Right lung (tissue), 2 donors: ENCODE measurements at regions not wholly inside any gene's neighbourhood (a gene's known extent, or its start where the extent isn't known, plus 50 kb on each side); places are given as distances from the start of the nearest gene placed in this dataset.
"Not testable (repeated sequence)": the region's sequence is repeated elsewhere in the genome, so short reads cannot be mapped to it uniquely, and the experiment has no call there.

ENCODE experiments used
- DNase-seq, 2 donors: peaks; one replicate each; pipeline ENCODE4 v3.0.0-alpha.2; 2013

DNA sequence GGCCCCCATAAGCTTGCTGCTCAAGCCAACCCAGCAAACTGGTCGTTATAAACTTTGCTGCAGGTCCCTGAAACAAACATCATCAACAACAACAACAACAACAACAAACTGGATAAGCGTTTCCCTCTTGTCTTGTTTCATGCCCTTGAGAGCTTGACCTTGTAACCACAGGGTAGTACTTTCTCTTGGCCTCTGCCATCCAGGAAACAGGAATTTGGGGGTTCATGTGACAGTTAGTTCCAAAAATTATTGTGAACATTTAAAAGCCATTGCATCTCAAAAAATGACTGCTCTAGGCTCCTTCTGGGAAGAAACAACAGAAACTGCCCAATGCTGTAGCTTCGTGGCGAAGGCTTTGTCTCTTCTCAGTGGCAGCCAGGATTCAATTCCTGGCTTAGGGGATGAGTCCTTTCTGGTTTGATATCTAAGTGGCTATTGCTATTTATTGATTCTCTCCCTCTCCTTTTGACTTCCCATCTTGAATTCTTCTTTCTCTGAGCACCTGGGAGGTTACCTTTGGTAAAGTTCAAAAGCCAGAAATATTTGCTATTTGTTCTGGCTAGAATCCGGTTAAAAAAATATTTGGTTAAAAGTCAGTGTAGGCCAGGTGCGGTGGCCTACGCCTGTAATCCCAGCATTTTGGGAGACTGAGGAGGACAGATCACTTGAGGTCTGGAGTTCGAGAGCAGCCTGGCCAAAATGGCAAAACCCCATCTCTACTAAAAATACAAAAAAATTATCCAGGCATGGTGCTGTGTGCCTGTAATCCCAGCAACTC lies 52.0 kb upstream of the CPM start:
- no peak for DNase-seq

DNA sequence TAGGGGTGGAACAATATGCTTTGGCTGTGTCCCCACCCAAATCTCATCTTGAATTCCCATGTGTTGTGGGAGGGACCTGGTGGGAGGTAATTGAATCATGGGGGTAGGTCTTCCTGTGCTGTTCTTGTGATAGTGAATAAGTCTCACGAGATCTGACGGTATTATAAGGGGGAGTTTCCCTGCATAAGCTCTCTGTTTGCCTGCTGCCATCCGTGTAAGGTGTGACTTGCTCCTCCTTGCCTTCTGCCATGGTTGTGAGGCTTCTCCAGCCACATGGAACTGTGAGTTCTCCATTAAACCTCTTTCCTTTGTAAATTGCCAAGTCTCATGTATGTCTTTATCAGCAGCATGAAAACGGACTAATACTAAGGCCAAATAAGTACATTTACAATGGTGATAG lies 64.6 kb upstream of the CPM start:
- DNase-seq, result not testable (repeated sequence)

DNA sequence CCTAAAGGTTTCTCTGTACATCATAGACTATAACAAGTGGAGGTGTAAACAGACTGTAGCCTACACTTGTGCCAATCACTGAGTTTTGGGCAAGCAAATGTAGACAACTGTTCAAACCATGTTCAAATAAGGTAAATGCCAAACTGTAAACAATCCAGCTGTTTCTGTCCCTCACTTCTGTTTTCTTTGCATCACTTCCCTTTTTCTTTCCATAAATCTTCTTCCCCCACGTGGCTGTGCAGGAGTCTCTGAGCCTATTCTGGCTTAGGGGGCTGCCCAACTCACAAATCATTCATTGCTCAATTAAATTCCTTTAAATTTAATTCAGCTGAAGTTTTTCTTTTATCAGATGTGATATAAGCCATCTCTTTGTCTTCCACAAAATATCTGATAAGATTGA lies 65.1 kb upstream of the CPM start:
- DNase-seq, result no peak

DNA sequence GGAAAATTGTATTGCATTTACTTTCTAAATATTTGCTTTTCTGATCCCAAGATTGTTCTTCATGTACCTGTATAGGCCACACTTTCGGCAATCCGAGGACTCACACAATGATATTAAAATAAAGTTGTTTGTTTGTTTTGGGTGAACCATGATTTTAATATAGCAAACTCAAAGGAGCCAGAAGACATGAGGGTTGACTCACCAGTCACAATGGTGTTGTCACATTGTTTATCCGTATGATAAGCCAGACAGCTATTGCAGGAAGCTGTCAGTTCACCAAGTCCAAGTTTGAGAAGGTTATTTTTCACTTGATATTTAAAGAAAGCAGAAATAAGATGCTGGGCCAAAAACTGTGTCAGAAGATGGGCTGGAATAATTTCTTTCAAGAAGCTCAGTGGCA lies 67.1 kb upstream of the CPM start:
- DNase-seq, result no peak

- no peak for DNase-seq
These were observed 67.7 kb upstream of the CPM start for GRCh38 chr12:69000540-69001243.

- DNase-seq, result no peak
These were observed 68.3 kb upstream of the CPM start for GRCh38 chr12:69001251-69001650.

- no peak for DNase-seq
These were observed 70.0 kb upstream of the CPM start for GRCh38 chr12:69002969-69003368.

- no peak for DNase-seq
These were observed 71.0 kb upstream of the CPM start for GRCh38 chr12:69003991-69004390.

DNA sequence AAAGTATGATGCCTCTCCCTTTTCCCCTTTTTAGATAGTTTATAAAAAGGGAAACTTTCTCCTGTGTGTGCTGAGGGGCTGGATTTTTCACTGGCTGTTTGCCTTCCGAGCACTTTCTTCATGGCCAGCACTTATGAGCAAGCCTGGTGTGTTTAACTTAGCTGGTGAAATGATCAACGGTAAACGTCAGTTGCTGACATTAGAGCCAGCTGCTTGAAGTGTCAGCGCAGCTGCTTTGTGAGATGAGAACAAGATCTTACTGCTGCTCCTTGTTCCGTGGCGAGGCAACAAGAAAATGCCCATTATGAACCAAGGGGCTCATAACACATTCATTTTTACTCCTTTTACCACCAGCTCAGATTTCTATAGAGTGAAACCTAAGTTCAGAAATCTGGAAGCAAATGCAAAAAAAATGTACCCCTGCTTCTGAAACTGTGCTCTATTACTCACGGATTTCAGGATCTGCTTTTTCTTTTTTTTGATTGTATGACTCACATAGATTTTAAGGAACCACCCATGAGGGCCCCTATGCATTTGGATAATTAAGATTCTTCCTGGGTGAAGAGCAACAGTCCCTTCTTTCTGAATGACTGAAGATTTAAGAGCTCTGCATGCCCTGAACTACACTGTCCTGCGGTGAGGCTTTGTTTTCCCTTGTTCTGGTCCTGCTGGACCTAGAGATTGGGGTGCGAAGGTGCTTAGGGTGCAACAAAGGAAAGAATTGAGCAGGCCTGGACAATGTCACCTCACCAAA lies 74.3 kb upstream of the CPM start:
- DNase-seq, result peak; percentile 81 to 85

DNA sequence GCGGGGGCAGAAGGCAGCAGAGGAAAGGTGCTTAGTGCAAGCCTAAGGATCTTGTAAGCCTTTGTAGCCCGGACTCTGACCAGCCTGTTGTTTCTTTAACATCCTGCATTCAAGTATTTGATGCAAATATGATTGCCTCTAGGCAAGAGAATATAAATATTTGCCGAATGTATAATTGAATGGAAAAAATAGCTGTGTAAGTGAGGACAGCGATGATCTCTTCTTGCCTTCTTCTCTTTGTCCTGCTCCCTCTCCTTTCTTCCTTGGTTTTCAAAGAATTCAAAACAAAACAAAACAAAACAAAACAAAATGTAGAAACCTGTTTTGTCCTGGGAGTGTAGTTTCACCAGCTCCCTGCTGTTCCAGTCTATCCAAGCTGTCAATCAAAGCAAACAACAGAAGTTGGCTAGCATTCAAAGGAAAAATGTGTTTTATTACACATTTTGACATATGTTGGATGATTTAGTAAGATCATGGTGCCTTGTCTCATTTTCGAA lies 74.9 kb upstream of the CPM start:
- no peak for DNase-seq

DNA sequence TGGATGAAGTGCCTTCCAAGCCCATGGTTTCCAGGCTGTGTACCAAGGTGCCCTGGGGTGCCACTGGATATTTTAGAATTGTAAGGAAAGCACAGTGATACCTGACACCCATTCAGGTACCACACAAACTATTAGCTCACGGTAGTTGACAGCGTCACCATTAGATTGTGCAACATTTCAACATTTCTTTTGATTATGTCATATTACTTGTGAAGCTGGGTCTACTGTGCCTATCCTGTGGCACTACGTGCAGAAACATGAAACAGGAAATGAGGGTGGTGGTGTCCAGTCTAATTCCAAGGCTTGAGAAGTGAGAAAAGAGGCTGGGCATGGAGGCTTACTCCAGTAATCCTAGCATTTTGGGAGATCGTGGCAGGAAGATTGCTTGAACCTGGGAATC lies 75.5 kb upstream of the CPM start:
- peak; percentile 24 to 27 for DNase-seq

DNA sequence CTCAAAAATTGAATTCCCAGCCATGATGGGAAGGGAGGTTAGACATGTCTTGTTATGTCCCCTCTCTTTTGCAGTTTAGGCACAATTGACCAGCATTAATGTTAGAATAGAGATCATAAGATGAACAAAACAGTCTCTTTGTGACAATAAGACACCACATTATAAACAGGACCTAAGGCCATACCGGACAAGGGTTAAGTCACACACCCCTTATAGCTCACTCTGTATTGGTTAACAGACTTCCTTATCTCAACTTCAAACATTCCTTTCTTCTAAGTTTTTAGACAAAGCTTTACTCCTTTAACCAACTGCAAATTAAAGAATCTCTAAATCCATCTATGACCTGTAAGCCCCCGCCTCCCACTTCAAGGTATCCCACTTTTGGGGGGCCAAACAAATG lies 81.1 kb upstream of the CPM start:
- DNase-seq, result no peak

DNA sequence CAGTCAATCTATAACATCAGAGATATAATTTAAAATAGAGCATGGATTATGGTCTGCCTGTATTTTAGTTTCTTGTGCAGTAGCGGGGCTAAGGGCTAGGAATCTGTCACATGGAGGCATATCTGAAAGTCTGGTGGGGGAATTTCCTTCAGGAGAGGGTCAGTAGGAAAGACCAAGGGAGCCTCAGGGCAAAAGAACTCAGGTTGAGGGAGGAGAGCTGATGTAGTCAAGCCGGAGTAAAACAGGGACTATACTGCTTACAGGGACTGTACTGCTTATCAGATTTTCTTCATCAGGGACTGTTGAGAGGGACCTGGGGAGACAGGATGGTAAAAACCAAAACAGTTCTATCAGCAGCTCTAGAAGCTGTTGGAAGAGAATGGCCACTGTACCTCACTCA lies 82.0 kb upstream of the CPM start:
- DNase-seq, result no peak

- DNase-seq, result no peak
These were observed 82.9 kb upstream of the CPM start for GRCh38 chr12:69015831-69016230.

- DNase-seq, result no peak
These were observed 86.1 kb upstream of the CPM start for GRCh38 chr12:69019082-69019481.

DNA sequence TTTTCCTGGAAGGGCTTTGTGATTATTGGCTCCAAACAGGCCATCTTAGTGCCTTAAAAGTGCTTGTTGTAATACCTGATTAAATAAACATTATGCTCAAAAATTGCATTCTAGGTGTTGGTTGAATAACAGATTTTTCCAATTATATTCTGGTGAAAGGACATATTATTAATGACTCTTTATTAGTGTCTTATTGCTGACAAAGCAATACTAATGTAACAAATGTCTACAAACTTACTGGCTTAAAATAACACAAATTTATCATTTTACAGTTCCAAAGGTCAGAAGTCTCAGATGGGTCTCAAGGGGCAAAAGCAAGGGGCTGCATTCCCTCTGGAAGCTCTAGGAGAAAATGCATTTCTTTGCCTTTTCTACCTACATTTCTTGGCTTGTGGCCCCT lies 86.9 kb upstream of the CPM start:
- no peak for DNase-seq

DNA sequence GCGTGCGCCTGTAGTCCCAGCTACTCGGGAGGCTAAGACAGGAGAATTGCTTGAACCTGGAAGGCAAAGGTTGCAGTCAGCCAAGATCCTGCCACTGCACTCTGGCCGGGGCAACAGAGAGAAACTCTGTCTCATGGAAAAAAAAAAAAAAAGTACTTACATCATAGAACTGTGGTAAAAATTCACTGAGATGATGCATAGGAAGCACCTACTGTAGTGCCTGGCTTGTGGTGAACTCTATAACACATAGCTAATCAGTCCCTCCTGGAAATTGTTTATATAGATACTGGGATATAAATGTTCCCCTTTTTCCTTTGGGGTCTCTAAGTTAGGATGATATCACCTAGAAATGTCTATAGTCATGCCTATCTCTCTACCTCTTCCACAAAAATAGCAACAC lies 89.7 kb upstream of the CPM start:
- no peak for DNase-seq

- no peak for DNase-seq
These were observed 90.9 kb upstream of the CPM start for GRCh38 chr12:69023840-69024239.

DNA sequence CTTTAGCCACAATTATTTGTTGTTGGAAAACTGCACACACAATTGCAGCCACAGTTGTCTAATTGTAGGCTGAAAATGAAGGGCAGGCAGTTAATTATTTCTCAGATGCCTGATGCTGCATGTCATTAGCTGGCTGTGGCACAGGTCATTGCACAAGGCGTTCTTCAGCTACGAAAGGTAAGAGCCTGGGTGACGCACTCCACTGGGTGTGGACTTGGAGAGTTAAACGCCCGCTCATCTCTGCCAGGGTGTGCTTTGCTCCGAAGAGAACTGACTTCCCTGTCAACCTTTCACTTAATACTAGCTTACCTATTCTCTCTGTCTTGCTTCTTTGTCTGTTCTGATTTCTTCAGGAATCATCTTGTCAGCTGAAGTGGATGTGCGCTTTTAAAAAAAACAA lies 91.4 kb upstream of the CPM start:
- DNase-seq, result peak; percentile 34 to 38

DNA sequence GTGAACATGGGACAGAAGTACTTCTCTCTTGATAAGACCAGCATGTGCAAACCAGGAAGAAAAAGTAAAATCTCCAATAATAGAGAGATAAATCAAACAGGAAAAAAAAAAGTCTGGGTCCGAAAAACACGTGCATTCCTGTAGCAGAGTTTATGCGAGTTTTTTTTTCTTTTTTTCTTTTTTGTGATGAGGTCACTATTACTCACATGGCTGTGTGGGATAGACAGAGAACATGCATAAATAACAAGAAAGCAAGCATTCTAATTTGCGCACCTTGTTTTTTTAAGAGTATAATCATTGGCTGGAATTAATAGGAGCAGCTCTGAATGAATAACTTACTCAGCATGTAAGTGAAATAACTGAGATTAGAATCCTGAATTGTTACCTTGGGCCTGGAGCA lies 91.9 kb upstream of the CPM start:
- DNase-seq, result no peak

- no peak for DNase-seq
These were observed 93.4 kb upstream of the CPM start for GRCh38 chr12:69026336-69026735.

DNA sequence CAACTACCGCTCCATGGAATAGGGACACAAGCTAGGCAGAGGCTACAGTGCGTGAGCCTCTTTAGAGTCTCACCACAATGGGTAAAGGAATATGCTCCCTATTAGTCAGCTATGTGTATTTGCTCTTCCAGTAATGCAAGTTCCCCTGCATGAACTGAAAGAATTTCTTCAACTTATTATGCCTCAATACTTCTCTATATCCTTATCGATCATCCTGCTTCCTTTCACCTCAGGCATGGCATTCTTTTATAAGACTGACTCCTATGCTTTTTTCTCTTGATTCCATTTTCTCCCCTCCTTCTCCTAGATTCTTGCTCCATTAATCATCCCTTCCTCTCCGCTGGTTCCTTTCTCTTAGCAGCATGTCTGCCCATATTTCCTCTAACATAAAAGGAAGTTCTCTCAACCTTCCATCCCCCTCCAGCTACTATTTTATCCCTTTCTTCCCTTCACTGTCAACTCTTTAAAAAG lies 94.5 kb upstream of the CPM start:
- DNase-seq, result no peak
